HK-2 (cell line): ENCODE measurements at regions not wholly inside any gene's neighbourhood (a gene's known extent, or its start where the extent isn't known, plus 50 kb on each side); places are given as distances from the start of the nearest gene placed in this dataset.
A peak's percentile ranks its signal among the peaks of the same experiment; 100 is the strongest.

ENCODE experiments used
- DNase-seq: peaks from one replicate; pipeline ENCODE4 v3.0.0-alpha.2; 2018; ENCODE audit not compliant: unreplicated experiment

GRCh38 chr3:117252651-117253050 is 543.1 kb downstream of the TUSC7 start:
- no peak for DNase-seq

GRCh38 chr3:117253636-117254035 is 544.1 kb downstream of the TUSC7 start:
- DNase-seq: no peak

- no peak for DNase-seq
Observed at GRCh38 chr3:117254985-117255384, 545.4 kb downstream of the TUSC7 start.

- no peak for DNase-seq
Observed at GRCh38 chr3:117255736-117256135, 546.2 kb downstream of the TUSC7 start.

DNA sequence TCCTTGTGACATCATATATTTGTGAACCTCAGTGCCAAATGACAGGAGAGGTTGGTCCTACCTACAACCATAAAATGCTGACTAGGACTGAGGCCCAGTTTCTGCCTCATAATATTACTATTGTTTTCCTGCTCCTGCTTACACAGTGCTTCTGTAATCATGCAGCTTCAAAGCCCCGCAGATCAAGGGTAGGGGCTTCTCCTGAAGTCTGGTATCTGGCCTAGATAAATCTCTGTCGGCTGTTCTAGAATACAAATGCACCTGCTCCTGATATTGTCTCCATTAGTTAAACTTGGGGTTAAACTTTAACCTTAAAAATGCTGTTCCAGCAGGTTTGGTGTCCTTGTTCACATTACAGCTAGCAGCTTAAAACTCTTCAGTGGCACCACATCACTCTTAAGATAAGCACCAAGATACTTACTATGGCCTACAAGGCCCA is 552.4 kb downstream of the TUSC7 start:
- DNase-seq: no peak

DNA sequence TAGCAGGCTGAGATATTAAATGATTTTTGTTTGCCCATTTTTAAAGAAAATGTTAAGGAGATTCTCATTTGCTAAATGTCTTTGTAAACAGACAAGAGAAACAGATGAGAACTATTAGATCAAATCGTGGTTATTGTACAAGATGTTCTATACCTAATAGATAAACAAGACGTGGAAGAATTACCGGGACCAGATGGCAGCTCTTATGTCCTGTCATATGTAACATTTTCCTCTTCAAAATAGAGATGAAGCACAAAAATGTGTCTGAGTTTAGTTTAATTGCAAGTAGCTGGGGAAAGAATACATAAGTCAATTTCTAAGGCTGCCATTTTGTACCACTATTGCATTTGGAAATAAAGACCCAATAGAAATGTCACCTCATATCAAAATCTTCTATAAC is 553.7 kb downstream of the TUSC7 start:
- DNase-seq: no peak

DNA sequence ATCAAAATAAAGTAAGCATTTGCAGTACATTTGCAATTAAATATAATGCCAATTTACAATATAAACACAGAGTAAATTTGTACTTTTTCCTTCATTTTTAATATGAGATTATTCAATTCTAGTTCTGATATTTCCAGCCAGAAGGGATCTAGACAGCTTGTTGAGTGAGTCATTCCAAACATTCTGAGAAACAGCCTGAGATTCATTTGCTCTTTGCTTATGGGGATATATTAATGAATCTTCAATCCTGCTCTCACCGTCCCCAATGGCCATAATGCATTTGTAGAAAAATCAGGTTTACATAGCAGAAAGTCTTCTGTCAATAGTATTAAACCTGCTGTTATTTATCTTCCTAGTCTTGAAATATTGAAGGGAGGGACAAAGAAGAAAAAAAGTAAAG is 554.2 kb downstream of the TUSC7 start:
- DNase-seq: no peak

DNA sequence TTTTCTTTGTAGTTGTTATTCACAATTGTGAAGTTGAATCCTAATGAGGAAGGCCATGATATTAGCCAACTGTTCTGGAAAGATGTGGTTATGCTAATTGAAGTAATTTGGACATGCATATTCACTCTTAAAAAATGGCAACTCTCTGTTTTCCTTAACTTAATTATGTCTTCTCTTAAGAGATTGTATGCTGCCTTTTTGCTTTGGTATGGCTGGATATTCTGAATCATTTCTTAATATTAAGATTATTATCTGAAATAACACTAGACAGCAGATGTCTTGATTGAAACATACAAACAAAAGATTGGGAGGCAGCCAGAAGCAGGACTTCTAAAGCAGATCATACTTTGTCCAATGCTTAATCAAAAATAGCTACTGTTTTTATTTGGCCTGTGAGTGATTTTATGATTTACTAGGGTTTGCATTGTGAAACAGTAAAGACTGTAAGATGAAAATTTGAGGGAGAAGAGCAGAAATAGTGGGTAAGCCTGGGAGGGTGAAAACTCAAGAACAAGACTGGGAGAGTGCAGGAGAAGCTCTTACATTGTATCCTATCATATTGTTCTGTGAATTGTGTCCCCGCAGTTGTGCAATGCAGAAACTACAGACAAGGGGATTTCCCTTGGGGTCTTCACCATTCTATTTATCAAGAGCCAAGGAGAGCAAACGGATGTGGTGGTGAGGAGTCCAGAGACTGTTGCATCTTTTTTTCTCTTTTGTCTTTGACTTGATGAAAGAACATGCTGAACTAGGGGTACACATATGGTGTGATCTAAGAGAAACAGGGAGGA is 554.8 kb downstream of the TUSC7 start:
- DNase-seq: no peak

DNA sequence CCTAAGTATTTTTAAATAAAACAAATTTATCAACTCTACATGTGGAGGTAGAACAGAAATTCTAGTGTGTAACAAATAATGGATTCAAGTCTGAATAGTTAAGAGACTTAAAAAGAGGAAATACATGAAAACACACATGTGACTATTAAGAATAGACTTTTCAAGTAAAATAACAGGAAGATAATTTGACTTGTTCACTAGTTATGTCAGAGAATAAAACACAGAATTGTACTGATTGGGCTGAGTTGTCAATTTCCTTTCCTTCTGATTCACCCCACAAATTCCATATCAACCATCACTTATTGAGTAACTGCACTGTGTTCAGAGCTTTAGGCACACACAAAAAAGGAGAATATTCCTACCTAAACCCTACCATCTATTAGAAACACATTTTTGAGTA is 557.2 kb downstream of the TUSC7 start:
- DNase-seq: no peak

DNA sequence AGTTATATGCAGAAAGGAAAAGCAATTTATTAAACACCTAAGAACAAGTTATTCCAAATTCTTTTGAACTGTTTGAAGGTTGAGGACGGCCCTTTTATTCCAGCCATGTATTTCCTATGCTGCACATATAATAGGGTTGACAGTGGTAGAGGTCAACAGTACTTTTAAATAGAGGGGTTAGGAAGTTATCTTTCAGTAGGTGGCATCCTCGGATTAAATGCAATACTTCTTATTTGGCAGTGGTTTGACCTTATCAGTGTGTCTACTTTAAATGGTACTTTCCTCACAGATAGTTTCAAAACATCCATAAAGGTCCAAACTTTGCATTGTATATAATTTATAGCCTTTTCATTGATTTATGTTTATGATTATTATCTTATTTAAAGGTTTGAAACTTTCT is 558.7 kb downstream of the TUSC7 start:
- no peak for DNase-seq

DNA sequence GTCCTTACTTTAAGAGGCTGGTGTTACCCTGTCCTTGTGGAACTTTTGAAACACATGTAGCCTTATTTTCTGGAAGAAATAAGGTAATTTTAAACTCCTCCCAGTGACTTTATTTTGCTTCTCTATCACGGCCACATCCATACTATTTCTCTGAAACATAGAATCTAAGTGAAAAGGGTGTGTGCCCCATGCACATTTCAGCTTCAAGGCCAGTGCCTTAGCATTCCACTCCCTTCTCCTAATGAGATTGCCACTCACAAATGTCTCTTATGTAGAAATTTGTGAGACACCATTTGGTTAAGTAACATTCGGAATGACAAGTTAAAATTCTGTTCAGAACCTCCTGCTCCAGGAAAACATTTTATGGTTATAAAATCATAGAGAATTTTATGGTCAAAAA is 562.7 kb downstream of the TUSC7 start:
- DNase-seq: no peak

GRCh38 chr3:117272876-117273523 is 563.4 kb downstream of the TUSC7 start:
- no peak for DNase-seq

DNA sequence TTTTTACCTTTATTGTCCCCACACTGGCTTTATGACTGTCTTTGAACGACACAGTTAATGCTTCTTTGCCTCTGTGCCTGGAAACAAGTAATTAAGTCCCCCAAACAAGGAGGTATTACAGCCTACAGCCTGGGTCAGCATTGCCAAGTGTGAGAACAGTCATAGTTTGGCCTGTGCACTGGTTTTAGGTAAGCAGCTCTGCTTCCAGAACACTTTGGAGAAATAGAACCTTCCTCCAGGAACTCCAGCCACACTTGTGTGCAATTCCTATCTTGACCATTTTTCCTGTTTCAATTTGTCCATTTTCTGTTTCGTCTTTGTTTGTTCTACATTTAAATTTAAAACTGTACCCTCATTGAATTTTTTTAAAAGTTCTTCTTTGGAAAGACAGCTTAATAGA is 568.2 kb downstream of the TUSC7 start:
- no peak for DNase-seq

DNA sequence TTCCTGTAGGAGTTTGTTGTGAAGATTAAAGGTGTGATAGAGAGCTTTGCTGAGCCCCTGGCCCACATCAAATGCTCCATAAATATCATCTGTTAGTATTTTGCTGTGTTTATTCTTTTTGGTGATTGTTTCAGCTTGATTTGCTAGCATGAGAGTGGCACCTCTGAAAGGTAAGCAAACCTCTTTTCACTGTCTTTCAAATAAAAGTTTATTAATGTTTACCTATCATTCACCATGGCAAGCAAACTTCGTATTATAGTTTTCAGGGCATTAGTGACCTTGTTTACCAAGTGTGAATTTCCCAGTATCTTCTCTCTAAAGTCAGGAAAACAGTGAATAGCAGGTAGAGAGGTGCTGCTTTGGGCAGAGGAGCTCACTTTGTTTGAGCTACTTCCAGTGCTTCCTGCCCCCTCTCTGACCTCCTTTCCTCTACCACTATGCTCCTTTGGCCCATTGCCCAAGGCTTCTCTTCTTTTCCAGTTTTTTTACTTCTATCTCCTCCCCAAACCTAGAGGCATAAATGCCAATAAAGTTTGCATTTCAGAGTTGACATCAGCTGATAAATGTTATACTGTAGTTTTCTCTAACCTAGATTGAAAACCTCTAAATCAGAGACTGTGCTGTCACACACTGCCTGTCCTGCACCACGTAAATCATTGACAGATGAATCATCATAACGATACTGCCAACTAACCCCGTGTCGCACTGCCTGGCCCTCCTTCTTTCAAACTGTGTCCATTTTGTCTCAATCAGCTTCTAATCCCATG is 569.0 kb downstream of the TUSC7 start:
- peak; percentile 47 for DNase-seq

GRCh38 chr3:117281371-117281770 is 571.8 kb downstream of the TUSC7 start:
- no peak for DNase-seq

- DNase-seq: no peak
Observed at GRCh38 chr3:117282566-117282965, 573.0 kb downstream of the TUSC7 start.

DNA sequence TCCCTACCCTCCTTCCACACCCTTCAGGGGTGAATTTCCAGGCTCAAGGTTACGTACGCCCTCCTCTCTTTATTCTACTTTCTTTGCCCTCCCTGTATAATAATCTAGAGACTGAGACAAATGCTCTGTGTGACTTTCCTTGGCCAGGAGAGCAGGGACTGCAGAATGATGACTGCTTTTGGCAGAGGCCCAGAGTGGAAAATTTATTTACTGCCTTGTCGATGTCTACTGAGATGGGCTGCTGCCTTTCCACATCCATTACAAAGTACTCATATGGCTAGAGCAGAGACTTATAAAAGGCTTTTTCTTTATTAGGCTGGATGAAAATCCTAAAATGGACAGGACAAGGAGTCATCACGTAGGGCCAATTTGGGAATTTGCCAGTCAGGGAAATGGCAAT is 576.2 kb downstream of the TUSC7 start:
- no peak for DNase-seq

- DNase-seq: no peak
Observed at GRCh38 chr3:117286488-117286887, 576.9 kb downstream of the TUSC7 start.

GRCh38 chr3:117287602-117288001 is 578.0 kb downstream of the TUSC7 start:
- no peak for DNase-seq

- DNase-seq: no peak
Observed at GRCh38 chr3:117291476-117291875, 581.9 kb downstream of the TUSC7 start.

DNA sequence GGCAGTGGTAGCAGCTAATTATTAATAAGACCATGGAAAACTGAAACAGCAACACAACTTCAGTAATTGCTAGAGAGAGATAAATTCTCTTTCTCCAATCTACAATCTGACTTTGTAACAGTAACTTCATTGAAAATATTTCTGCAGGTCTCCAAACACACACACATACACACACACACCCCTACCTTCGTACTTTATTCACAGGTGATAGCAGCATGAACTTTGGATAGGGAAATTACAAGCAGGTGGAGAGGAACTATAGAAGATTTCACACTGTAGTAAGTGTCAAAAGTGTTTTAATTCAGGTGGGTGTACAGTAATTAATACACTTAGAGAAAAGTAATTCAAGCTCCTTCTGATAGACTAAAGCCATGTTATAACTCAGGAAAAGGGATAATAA is 587.5 kb downstream of the TUSC7 start:
- no peak for DNase-seq

DNA sequence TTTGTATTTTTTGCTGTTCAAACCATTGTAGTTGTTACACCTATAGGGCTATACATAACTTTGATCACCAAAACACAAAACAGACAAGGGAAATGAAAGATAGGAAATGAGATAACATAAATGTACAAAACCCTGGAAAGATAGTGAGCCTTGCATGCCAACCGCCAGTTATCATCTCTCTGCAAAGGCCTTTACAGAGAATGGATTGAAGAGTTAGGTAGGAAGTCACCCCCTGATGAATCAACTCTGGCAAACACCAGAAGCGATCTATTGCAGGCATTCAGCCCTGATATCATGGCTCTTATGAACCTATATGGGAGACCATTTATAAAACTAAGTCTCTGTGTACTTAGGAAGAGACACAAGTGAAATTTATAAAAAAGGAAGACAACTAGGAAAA is 588.0 kb downstream of the TUSC7 start:
- no peak for DNase-seq

DNA sequence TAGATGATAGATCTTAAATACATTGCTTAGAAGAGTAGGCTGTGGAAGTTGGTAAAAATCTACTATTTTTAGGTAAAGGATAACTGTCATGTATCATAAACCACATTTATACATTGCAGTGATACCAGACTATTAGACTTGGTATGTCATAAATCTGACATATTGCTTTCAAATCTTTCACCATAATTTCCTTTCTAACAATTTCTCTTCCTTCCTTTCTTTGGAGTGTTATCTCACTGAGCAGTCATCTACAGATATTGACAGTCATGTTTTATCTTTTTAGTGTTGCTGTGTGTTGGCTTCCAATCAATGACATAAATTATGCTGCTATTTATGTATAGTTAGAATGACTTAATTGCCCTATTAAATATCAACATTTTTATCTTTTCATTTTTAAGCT is 588.7 kb downstream of the TUSC7 start:
- no peak for DNase-seq
